Suppressor macrophage (primary cell): ENCODE measurements at regions not wholly inside any gene's neighbourhood (a gene's known extent, or its start where the extent isn't known, plus 50 kb on each side); places are given as distances from the start of the nearest gene placed in this dataset.
"Not testable (repeated sequence)": the region's sequence is repeated elsewhere in the genome, so short reads cannot be mapped to it uniquely, and the experiment has no call there.

Experiments used
- DNase-seq, 4 experiments: peaks; one replicate each; pipeline ENCODE4 v3.0.0-alpha.2; 2020 to 2022

DNA sequence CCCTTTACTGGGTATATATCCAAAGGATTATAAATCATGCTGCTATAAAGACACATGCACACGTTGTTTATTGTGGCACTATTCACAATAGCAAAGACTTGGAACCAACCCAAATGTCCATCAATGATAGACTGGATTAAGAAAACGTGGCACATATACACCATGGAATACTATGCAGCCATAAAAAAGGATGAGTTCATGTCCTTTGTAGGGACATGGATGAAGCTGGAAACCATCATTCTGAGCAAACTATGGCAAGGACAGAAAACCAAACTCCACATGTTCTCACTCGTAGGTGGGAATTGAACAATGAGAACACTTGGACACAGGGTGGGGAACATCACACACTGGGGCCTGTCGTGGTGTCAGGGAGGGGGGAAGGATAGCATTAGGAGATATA is 59.2 kb downstream of the CXorf49B start:
- not testable (repeated sequence) for DNase-seq

DNA sequence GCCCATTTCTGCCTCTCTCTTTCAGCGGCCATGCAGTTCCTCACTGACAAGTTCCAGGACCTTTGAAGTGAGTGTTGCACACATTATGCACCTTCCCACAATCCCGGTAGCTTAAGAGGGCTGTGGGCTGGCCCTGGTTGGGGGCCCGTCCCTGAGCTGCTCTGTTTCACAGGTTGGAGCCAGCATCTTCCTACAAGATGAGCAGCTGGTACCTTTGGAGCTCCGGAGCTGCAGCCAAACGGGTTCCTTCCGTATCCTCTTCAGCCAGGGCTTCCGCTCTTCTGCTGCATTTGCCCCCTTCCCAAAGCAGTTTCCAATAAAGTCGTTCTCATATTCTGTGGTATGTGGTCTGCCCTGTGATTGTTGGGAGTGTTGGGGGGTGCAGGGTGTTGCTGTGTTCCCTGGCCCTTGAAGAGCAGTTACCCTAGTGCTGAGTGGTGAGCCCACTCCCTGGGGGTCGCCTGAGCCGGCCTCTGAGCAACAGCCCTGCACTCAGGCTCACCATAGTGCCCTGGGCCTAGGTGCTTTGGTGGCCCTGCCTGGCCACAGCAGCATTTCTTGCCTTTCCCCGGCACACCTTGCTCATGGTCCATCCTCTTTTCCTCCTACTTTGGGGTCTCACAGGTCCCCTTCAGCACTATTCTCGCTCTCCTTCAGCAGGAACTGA is 60.4 kb downstream of the CXorf49B start:
- DNase-seq, result no peak

- DNase-seq, result no peak
These were observed 64.9 kb downstream of the CXorf49B start for GRCh38 chrX:71828086-71828485.

DNA sequence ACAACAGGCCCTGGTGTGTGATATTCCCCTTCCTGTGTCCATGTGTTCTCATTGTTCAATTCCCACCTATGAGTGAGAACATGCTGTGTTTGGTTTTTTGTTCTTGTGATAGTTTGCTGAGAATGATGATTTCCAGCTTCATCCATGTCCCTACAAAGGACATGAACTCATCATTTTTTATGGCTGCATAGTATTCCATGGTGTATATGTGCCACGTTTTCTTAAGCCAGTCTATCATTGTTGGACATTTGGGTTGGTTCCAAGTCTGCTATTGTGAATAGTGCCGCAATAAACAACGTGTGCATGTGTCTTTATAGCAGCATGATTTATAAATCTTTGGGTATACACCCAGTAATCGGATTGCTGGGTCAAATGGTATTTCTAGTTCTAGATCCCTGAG is 72.6 kb upstream of the NHSL2 start:
- DNase-seq, result not testable (repeated sequence)

GRCh38 chrX:71846429-71846828 is 64.2 kb upstream of the NHSL2 start:
- DNase-seq, result no peak

- DNase-seq, result no peak
These were observed 58.5 kb upstream of the NHSL2 start for GRCh38 chrX:71852182-71852581.

DNA sequence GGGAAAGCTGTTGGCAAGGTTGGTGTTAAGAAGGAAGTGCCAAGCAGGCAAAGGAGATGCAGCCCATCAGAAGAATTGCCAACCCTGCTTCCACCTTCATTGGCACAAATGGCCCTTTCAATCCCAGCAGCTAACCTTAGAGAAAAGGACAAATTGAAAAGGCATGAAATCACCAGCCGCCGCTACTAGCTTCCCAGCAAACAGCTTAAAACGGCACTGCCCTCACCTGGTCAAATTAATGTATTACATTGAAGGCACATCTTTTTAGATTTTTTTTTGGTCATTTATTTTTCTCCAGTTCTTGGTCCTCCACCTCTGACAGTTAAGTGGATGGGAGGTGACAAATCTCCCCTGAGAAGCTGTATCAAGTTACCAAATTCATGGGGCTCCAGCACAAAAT is 51.0 kb upstream of the NHSL2 start:
- DNase-seq, result peak; percentile 20 to 40 (median 32)
